A549 (cell line): ENCODE measurements at regions not wholly inside any gene's neighbourhood (a gene's known extent, or its start where the extent isn't known, plus 50 kb on each side); places are given as distances from the start of the nearest gene placed in this dataset.

ENCODE experiments used
- ATAC-seq, 2 experiments: fragments of 200-7000 bp in 1 of 2; fragments of >200 bp in 1 of 2; cut with Nextera tagmentation in 1 of 2; cut with Tn5 transposase in 1 of 2; 3 replicates each; pipeline versions ENCODE4 v1.8.0 to v1.9.1; 2018 to 2020; ENCODE audit warnings: mild to moderate bottlenecking in 1 of 2, moderate library complexity in 1 of 2
- CTCF ChIA-PET: fragments of 300-600 bp; sonication (Branson Sonifier 250); formaldehyde crosslinking; extraction: SDS; loops from one replicate; lab custom pipeline; 2021; ENCODE audit warnings: antibody characterized with exemption, inconsistent platforms; lab: Yijun Ruan, JAX
- POLR2A ChIA-PET: fragments of 350-600 bp; formaldehyde crosslinking; extraction: SDS; loops from one replicate; lab custom pipeline; 2021; ENCODE audit warnings: antibody characterized with exemption, inconsistent platforms; lab: Yijun Ruan, JAX
- DNase-seq, 2 experiments: peaks; one replicate each; pipeline versions ENCODE4 v3.0.0 to v3.0.0-alpha.2; 2011 to 2016; ENCODE audit warnings: low read depth in 1 of 2, low spot score in 1 of 2
- FAIRE-seq: peaks from 2 replicates; lab custom pipeline; 2011; peaks lifted over from hg19 to GRCh38; lab: Jason Lieb, UNC
- H3K27ac ChIP-seq, 2 experiments: fragments of >200 bp; sonication (Bioruptor Twin); formaldehyde crosslinking; 3 replicates each; pipeline ENCODE4 v1.5.1; 2016 to 2017
- H3K4me1 ChIP-seq: fragments of >200 bp; sonication (Bioruptor Twin); formaldehyde crosslinking; 3 replicates; pipeline ENCODE4 v1.6.1; 2016
- H3K4me2 ChIP-seq: fragments of >200 bp; sonication (Bioruptor Twin); formaldehyde crosslinking; 3 replicates; pipeline ENCODE4 v1.6.1; 2016
- H3K4me3 ChIP-seq: fragments of >200 bp; sonication (Bioruptor Twin); formaldehyde crosslinking; 3 replicates; pipeline ENCODE4 v1.5.1; 2016
- H3K9me3 ChIP-seq: fragments of >200 bp; sonication (Bioruptor Twin); formaldehyde crosslinking; 3 replicates; pipeline ENCODE4 v1.6.1; 2016
- BHLHE40 ChIP-seq: IDR thresholded peaks from 2 replicates; pipeline ENCODE4 v1.6.1; 2012; ENCODE audit warnings: low read depth, low read length, inconsistent platforms
- CBX2 ChIP-seq: fragments of 200-600 bp; sonication (generic); IDR thresholded peaks from 2 replicates; pipeline ENCODE4 v1.6.1; 2016; ENCODE audit warnings: low read depth, mild to moderate bottlenecking, borderline replicate concordance
- CEBPB ChIP-seq, 2 experiments: fragments of >200 bp in 1 of 2; sonication (Bioruptor Twin) in 1 of 2; formaldehyde crosslinking in 1 of 2; IDR thresholded peaks; 2 replicates each; pipeline ENCODE4 v1.6.1; 2012 to 2016
- EHF ChIP-seq: fragments of 250-450 bp; sonication (Bioruptor Pico); IDR thresholded peaks from 2 replicates; pipeline ENCODE4 v1.5.0; 2020; ENCODE audit warnings: mild to moderate bottlenecking
- EHMT2 ChIP-seq: fragments of 200-600 bp; sonication (generic); IDR thresholded peaks from 2 replicates; pipeline ENCODE4 v1.6.1; 2016; ENCODE audit warnings: antibody characterized with exemption, low read depth, mild to moderate bottlenecking, moderate library complexity
- ESRRA ChIP-seq: fragments of 150-350 bp; IDR thresholded peaks from 2 replicates; pipeline ENCODE4 v1.6.1; 2014; ENCODE audit warnings: mild to moderate bottlenecking, low read length, borderline replicate concordance
- FOSB ChIP-seq: fragments of 250-450 bp; sonication (Bioruptor Pico); IDR thresholded peaks from 2 replicates; pipeline ENCODE4 v1.5.0; 2020; ENCODE audit warnings: mild to moderate bottlenecking, moderate library complexity
- FOSL2 ChIP-seq, 2 experiments: fragments of 450-650 bp in 1 of 2; fragments of >200 bp in 1 of 2; sonication (Bioruptor Twin) in 1 of 2; formaldehyde crosslinking; IDR thresholded peaks; 2 replicates each; pipeline versions ENCODE4 v1.5.0 to v1.6.1; 2016 to 2020; ENCODE audit warnings: mild to moderate bottlenecking in 1 of 2, moderate library complexity in 1 of 2
- FOXS1 ChIP-seq: fragments of 250-450 bp; sonication (Bioruptor Pico); IDR thresholded peaks from 2 replicates; pipeline ENCODE4 v1.5.0; 2020; ENCODE audit warnings: mild to moderate bottlenecking, moderate library complexity
- GATA3 ChIP-seq: IDR thresholded peaks from 2 replicates; pipeline ENCODE4 v1.6.1; 2012; ENCODE audit warnings: borderline replicate concordance
- HDAC2 ChIP-seq: fragments of 200-600 bp; sonication (generic); IDR thresholded peaks from 2 replicates; pipeline ENCODE4 v1.6.1; 2016
- HEYL ChIP-seq: fragments of 250-450 bp; sonication (Bioruptor Pico); IDR thresholded peaks from 2 replicates; pipeline ENCODE4 v1.8.0; 2021; ENCODE audit warnings: mild to moderate bottlenecking, moderate library complexity
- HOXA7 ChIP-seq: fragments of 250-450 bp; sonication (Bioruptor Pico); IDR thresholded peaks from 2 replicates; pipeline ENCODE4 v1.5.0; 2020; ENCODE audit warnings: mild to moderate bottlenecking, moderate library complexity
- HOXB5 ChIP-seq: fragments of 250-450 bp; sonication (Bioruptor Pico); IDR thresholded peaks from 2 replicates; pipeline ENCODE4 v1.5.0; 2020; ENCODE audit warnings: mild to moderate bottlenecking, moderate library complexity
- JUN ChIP-seq, 2 experiments: fragments of >200 bp; sonication (Bioruptor Twin); formaldehyde crosslinking; IDR thresholded peaks; 2 replicates in 1 of 2; 3 replicates in 1 of 2; pipeline ENCODE4 v1.6.1; 2016 to 2017
- JUNB ChIP-seq: fragments of >200 bp; sonication (Bioruptor Twin); formaldehyde crosslinking; IDR thresholded peaks from 2 replicates; pipeline ENCODE4 v1.6.1; 2016
- KDM1A ChIP-seq: fragments of 200-600 bp; sonication (generic); IDR thresholded peaks from 2 replicates; pipeline ENCODE4 v1.6.1; 2016; ENCODE audit warnings: low read depth, mild to moderate bottlenecking
- KDM5A ChIP-seq: fragments of 200-600 bp; sonication (generic); IDR thresholded peaks from 2 replicates; pipeline ENCODE4 v1.6.1; 2016; ENCODE audit warnings: antibody characterized with exemption, mild to moderate bottlenecking
- MAZ ChIP-seq: fragments of 150-350 bp; IDR thresholded peaks from 2 replicates; pipeline ENCODE4 v1.6.1; 2014; ENCODE audit warnings: antibody characterized with exemption, low read depth, low read length, borderline replicate concordance
- MYC ChIP-seq: IDR thresholded peaks from 2 replicates; pipeline ENCODE4 v1.6.1; 2012; ENCODE audit warnings: mild to moderate bottlenecking, inconsistent platforms, low read length, improper control_type of control experiment, borderline replicate concordance
- NFE2L2 ChIP-seq: fragments of 150-350 bp; conservative IDR thresholded peaks from 2 replicates; pipeline ENCODE4 v1.6.1; 2014; ENCODE audit warnings: low read length
- PHF8 ChIP-seq: fragments of 200-600 bp; sonication (generic); IDR thresholded peaks from 2 replicates; pipeline ENCODE4 v1.6.1; 2016; ENCODE audit warnings: low read depth, mild to moderate bottlenecking, antibody characterized with exemption, moderate library complexity, borderline replicate concordance
- POLR2A ChIP-seq: IDR thresholded peaks from 2 replicates; pipeline ENCODE4 v1.6.1; 2012; ENCODE audit warnings: mild to moderate bottlenecking, low read length
- POLR2AphosphoS2 ChIP-seq: conservative IDR thresholded peaks from 2 replicates; pipeline ENCODE4 v1.6.1; 2012; ENCODE audit warnings: low read length, improper control_type of control experiment, inconsistent platforms
- RNF2 ChIP-seq: fragments of 200-600 bp; sonication (generic); IDR thresholded peaks from 2 replicates; pipeline ENCODE4 v1.6.1; 2016; ENCODE audit warnings: low read depth, mild to moderate bottlenecking, antibody characterized with exemption, moderate library complexity, borderline replicate concordance
- SMC3 ChIP-seq: fragments of >200 bp; sonication (Bioruptor Twin); formaldehyde crosslinking; IDR thresholded peaks from 3 replicates; pipeline ENCODE4 v1.6.1; 2018; ENCODE audit warnings: inconsistent platforms
- TFCP2L1 ChIP-seq: fragments of 250-450 bp; sonication (Bioruptor Pico); IDR thresholded peaks from 2 replicates; pipeline ENCODE4 v1.5.0; 2021; ENCODE audit warnings: mild to moderate bottlenecking
- TP53 ChIP-seq: fragments of 250-450 bp; sonication (Bioruptor Pico); IDR thresholded peaks from 2 replicates; pipeline ENCODE4 v1.5.0; 2021; ENCODE audit warnings: mild to moderate bottlenecking, moderate library complexity
- ZC3H11A ChIP-seq: fragments of 450-650 bp; IDR thresholded peaks from 2 replicates; pipeline ENCODE4 v1.6.1; 2014; ENCODE audit warnings: antibody characterized with exemption, mild to moderate bottlenecking
- ZSCAN20 ChIP-seq: fragments of 250-450 bp; sonication (Bioruptor Pico); IDR thresholded peaks from 2 replicates; pipeline ENCODE4 v1.8.0; 2022; ENCODE audit warnings: mild to moderate bottlenecking, moderate library complexity
- WGBS: methylation state at CpG from one replicate; pipeline ENCODE4 v1.1.6; 2017; ENCODE audit errors: missing lambda C conversion rate; 5-methylcytosine and 5-hydroxymethylcytosine counted together
- TF ChIP-seq, protein P1 (sequence below): fragments of 250-450 bp; sonication (Bioruptor Pico); IDR thresholded peaks from 2 replicates; pipeline ENCODE4 v1.5.0; 2020; ENCODE audit warnings: low read depth, mild to moderate bottlenecking, moderate library complexity
- TF ChIP-seq, protein P2 (sequence below): fragments of 150-350 bp; IDR thresholded peaks from 2 replicates; pipeline ENCODE4 v1.6.1; 2014; ENCODE audit warnings: low read depth, mild to moderate bottlenecking, low read length
- TF ChIP-seq, protein P3 (sequence below): fragments of >200 bp; sonication (Bioruptor Twin); formaldehyde crosslinking; IDR thresholded peaks from 3 replicates; pipeline ENCODE4 v1.6.1; 2016
- TF ChIP-seq, protein P4 (sequence below): fragments of >200 bp; sonication (Bioruptor Twin); formaldehyde crosslinking; IDR thresholded peaks from 2 replicates; pipeline ENCODE4 v1.6.1; 2016

DNA sequence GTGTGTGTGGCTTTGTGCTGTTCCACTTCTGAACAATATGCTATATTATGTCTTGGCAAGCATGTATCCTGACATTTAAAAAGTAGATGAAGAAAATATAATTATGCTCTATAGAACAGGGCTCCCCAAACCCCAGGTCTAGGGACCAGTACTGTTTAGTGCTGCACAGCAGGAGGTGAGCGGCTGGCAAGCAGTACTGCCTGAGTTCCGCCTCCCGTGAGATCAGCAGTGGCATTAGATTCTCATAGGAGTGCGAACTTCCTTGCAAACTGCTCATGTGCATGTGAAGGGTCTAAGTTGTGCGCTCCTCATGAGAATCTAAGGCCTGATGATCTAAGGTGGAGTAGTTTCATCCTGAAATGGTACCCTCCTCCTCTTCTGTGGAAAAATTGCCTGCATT, 979.1 kb upstream of the CTNND2 start:
- no peak overlapping the region for H3K4me2 ChIP-seq
- H3K27ac ChIP-seq = no peak overlapping the region
- ChIA-PET POLR2A (no interaction called here), CTCF (no interaction called here)
- H3K9me3 ChIP-seq = no peaks in the 10 kb centered on the region
- 28% methylated on average over 5 of the region's 5 CpGs for WGBS
- TF ChIP-seq MYC (no peak), FOSB (no peak), TP53 (no peak), ESRRA (no peak), HDAC2 (no peak), POLR2AphosphoS2 (no peak), HOXB5 (CRISPR knock-in tag) (no peak)
- TF ChIP-seq, protein P1, sequence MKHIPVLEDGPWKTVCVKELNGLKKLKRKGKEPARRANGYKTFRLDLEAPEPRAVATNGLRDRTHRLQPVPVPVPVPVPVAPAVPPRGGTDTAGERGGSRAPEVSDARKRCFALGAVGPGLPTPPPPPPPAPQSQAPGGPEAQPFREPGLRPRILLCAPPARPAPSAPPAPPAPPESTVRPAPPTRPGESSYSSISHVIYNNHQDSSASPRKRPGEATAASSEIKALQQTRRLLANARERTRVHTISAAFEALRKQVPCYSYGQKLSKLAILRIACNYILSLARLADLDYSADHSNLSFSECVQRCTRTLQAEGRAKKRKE = no peak
- TF ChIP-seq, protein P2, sequence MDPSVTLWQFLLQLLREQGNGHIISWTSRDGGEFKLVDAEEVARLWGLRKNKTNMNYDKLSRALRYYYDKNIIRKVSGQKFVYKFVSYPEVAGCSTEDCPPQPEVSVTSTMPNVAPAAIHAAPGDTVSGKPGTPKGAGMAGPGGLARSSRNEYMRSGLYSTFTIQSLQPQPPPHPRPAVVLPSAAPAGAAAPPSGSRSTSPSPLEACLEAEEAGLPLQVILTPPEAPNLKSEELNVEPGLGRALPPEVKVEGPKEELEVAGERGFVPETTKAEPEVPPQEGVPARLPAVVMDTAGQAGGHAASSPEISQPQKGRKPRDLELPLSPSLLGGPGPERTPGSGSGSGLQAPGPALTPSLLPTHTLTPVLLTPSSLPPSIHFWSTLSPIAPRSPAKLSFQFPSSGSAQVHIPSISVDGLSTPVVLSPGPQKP = no peak
- TF ChIP-seq, protein P3, sequence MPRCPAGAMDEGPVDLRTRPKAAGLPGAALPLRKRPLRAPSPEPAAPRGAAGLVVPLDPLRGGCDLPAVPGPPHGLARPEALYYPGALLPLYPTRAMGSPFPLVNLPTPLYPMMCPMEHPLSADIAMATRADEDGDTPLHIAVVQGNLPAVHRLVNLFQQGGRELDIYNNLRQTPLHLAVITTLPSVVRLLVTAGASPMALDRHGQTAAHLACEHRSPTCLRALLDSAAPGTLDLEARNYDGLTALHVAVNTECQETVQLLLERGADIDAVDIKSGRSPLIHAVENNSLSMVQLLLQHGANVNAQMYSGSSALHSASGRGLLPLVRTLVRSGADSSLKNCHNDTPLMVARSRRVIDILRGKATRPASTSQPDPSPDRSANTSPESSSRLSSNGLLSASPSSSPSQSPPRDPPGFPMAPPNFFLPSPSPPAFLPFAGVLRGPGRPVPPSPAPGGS = no peak
- H3K4me3 ChIP-seq = no peak overlapping the region
- FAIRE-seq (no peak), ATAC-seq (no peak), DNase-seq (no peak)
- H3K4me1 ChIP-seq = no peaks in the 10 kb centered on the region

DNA sequence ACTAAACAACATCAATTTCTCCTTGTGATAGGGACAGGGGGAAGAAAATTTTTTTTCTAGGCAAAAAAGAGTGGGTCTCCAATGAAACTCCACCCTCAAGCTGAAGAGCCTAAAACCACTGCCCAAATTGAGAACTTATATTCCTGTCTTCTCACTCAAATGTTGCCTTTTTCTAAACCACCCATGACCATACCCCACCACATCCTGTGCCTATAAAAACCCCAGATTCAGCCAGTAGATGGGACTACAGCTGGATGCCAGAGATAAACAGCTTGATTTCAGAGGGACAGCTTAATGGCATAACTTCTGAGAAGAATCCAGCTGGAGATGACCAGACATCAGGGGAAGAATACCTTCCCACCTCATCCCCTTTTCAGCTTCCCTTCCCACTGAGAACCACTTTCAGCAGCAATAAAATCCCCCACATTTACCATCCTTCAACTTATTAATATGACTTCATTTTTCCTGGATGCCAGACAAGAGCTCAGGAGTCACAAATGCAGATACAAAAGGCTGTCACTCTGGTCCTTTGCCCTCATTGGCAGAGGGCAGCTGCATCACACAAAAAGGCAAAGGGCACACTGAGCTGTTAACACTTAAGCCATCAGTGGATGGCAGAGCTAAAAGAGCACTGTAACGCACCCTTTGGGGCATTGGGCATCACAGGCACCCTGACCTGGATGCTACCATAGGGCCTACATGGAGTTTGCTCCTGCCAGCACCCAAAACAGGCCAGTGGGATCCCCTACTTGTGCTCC, 972.5 kb upstream of the CTNND2 start:
- Histone ChIP-seq H3K4me1 (no peaks in the 10 kb centered on the region), H3K4me3 (no peak overlapping the region), H3K9me3 (no peaks in the 10 kb centered on the region), H3K4me2 (no peak overlapping the region), H3K27ac (no peak overlapping the region)
- no peak for ATAC-seq
- no peak for DNase-seq
- WGBS = no CpG with 5 or more reads among the region's 1 CpG
- ChIA-PET CTCF (no interaction called here), POLR2A (no interaction called here)
- FAIRE-seq = no peak
- no peak for TF ChIP-seq HEYL (CRISPR knock-in tag)
- no peak for TF ChIP-seq EHF (CRISPR knock-in tag)
- TF ChIP-seq ZSCAN20 (CRISPR knock-in tag) = no peak
- no peak for TF ChIP-seq HOXA7 (CRISPR knock-in tag)
- no peak for TF ChIP-seq JUN (IDR thresholded peaks at IDR 0.05)
- no peak for TF ChIP-seq SMC3
- TF ChIP-seq NFE2L2 = no peak
- TF ChIP-seq TFCP2L1 (CRISPR knock-in tag) = no peak
- TF ChIP-seq GATA3 = no peak
- TF ChIP-seq, all 56 proteins: peak for 0

DNA sequence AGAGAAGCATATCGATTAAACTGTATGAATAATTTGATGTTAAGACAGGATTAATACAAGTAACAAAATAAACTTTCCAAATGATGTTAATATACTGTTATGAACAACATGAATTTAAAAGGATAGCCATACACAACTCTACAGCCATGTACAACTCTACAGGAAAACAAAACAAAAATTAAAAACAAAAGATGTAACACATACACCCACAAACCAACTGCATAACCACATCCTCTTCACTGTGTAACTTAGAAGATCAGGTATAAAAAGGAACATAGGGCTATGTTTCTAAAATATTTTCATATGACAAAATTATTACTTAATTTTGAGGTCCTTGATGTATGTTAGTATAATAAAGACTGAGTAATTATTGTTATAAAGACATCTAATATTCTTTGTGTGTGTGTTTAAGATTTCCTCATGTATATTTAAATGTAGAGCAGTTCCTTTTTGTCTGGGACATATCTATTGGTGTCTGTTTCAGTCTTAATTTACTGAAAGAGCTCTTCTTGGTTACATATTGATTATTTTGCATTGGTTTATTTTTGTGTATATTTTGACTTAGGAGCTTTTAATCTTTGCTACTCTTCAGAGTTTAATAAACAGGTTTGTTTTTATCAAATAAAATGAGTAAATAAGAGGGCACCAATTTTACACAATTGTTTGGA, 966.8 kb upstream of the CTNND2 start:
- POLR2A ChIA-PET = no interaction called here
- 0% methylated on average over 1 of the region's 1 CpG for WGBS
- FAIRE-seq = no peak
- DNase-seq = no peak
- no peak for ATAC-seq
- no peak for TF ChIP-seq CBX2
- TF ChIP-seq BHLHE40 = no peak
- TF ChIP-seq KDM5A = no peak
- no peak for TF ChIP-seq POLR2A
- TF ChIP-seq CEBPB (IDR thresholded peaks at IDR 0.05) = no peak
- TF ChIP-seq MAZ = no peak
- TF ChIP-seq FOXS1 (CRISPR knock-in tag) = no peak
- TF ChIP-seq MYC = no peak
- TF ChIP-seq KDM1A = no peak
- TF ChIP-seq FOSL2 (IDR thresholded peaks at IDR 0.05) = no peak
- no peak for TF ChIP-seq FOSL2 (CRISPR knock-in tag; IDR thresholded peaks at IDR 0.05)
- no peak for TF ChIP-seq PHF8
- TF ChIP-seq HOXB5 (CRISPR knock-in tag) = no peak
- no peak for TF ChIP-seq ZC3H11A
- TF ChIP-seq JUNB = no peak
- TF ChIP-seq ESRRA = no peak
- TF ChIP-seq, protein P4, sequence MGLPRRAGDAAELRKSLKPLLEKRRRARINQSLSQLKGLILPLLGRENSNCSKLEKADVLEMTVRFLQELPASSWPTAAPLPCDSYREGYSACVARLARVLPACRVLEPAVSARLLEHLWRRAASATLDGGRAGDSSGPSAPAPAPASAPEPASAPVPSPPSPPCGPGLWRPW = no peak
- TF ChIP-seq SMC3 = no peak
- no peak for TF ChIP-seq TP53
- TF ChIP-seq EHMT2 = no peak
- no peak for TF ChIP-seq RNF2
- Histone ChIP-seq H3K4me2 (no peak overlapping the region), H3K27ac (no peak overlapping the region), H3K9me3 (no peaks in the 10 kb centered on the region), H3K4me3 (no peak overlapping the region), H3K4me1 (no peaks in the 10 kb centered on the region)
- CTCF ChIA-PET = no interaction called here
